ENCODE measurements at regions not wholly inside any gene's neighbourhood (a gene's known extent, or its start where the extent isn't known, plus 50 kb on each side); places are given as distances from the start of the nearest gene placed in this dataset.

DNA sequence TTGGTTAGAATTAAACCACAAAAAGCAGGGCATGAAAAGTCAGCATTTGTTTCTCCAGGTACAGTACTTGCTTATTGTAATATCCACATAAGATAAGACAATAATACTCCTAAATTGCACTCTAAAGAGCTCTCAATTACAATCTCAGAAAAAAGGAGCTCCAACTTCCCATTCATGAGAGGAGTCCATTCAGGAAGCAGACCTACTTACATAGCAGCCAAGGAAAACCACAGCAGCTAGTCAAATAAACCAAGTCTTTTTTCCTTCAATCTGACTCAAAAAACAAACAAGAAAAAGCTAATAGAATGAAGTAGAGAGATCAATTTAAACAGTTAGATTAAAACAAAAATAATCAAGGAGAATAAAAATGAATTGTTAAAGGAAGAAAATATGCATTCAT lies 885.2 kb upstream of the SLITRK6 start:
- TF ChIP-seq GATA2 (IDR thresholded peaks at IDR 0.05; ENCODE audit: insufficient read depth, insufficient read length, low read depth, low read length): no peak
- TF ChIP-seq, protein P1, sequence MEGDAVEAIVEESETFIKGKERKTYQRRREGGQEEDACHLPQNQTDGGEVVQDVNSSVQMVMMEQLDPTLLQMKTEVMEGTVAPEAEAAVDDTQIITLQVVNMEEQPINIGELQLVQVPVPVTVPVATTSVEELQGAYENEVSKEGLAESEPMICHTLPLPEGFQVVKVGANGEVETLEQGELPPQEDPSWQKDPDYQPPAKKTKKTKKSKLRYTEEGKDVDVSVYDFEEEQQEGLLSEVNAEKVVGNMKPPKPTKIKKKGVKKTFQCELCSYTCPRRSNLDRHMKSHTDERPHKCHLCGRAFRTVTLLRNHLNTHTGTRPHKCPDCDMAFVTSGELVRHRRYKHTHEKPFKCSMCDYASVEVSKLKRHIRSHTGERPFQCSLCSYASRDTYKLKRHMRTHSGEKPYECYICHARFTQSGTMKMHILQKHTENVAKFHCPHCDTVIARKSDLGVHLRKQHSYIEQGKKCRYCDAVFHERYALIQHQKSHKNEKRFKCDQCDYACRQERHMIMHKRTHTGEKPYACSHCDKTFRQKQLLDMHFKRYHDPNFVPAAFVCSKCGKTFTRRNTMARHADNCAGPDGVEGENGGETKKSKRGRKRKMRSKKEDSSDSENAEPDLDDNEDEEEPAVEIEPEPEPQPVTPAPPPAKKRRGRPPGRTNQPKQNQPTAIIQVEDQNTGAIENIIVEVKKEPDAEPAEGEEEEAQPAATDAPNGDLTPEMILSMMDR (IDR thresholded peaks at IDR 0.05; ENCODE audit: extremely low read depth in 1 of 2, insufficient read depth in 1 of 2, low read depth in 1 of 2, low read length in 2 of 2): no peak
- TF ChIP-seq POLR2A (IDR thresholded peaks at IDR 0.05; ENCODE audit: low read depth, low read length): no peak
- TF ChIP-seq, protein P2, sequence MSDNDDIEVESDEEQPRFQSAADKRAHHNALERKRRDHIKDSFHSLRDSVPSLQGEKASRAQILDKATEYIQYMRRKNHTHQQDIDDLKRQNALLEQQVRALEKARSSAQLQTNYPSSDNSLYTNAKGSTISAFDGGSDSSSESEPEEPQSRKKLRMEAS (IDR thresholded peaks at IDR 0.05; ENCODE audit: insufficient read depth, insufficient read length): no peak
- no peak for TF ChIP-seq EZH2 (IDR thresholded peaks at IDR 0.05; ENCODE audit: borderline replicate concordance, low read depth, low read length, severe bottlenecking)
